ENCODE measurements at regions not wholly inside any gene's neighbourhood (a gene's known extent, or its start where the extent isn't known, plus 50 kb on each side); places are given as distances from the start of the nearest gene placed in this dataset.

- POLR2A ChIA-PET, result no interaction called here
- H3K9me3 Mint-ChIP-seq (ENCODE audit: insufficient read depth), result no peaks in the 10 kb centered on the region
- Histone ChIP-seq H3K4me1 (ENCODE audit: control insufficient read depth in 2 of 2, insufficient read depth in 2 of 2, low read length in 2 of 2) (no peaks in the 10 kb centered on the region), H3K36me3 (replicated peaks in 1 of 2; ENCODE audit: control extremely low read depth in 1 of 2, control insufficient read depth in 1 of 2, extremely low read depth in 1 of 2, insufficient read depth in 2 of 2, low read length in 1 of 2) (no peaks in the 10 kb centered on the region), H3K79me2 (ENCODE audit: control insufficient read depth, insufficient read depth, low read length) (no peaks in the 10 kb centered on the region), H4K20me1 (ENCODE audit: control insufficient read depth, insufficient read depth, low read length, poor library complexity, severe bottlenecking) (no peaks in the 10 kb centered on the region), H3K9ac (ENCODE audit: low read length) (no peak overlapping the region), H3K4me2 (replicated peaks; ENCODE audit: low read depth, low read length, poor library complexity, severe bottlenecking) (no peak overlapping the region), H3K9me3 (ENCODE audit: control extremely low read depth in 1 of 3, control insufficient read depth in 2 of 3, insufficient read depth in 1 of 3, low read length in 2 of 3) (peaks cover 0 to 13% (median 0%) of the 10 kb centered on the region in 3 donors), H2AFZ (ENCODE audit: insufficient read depth, low read depth, low read length, poor library complexity, severe bottlenecking) (no peak overlapping the region), H3K4me3 (ENCODE audit: control extremely low read depth in 1 of 5, extremely low read depth in 1 of 5, insufficient read depth in 1 of 5, low read depth in 2 of 5, low read length in 4 of 5) (no peak overlapping the region), H3K27ac (ENCODE audit: low read length in 2 of 2) (no peak overlapping the region), H3K27me3 (replicated peaks in 1 of 4; ENCODE audit: control extremely low read depth in 1 of 4, control insufficient read depth in 3 of 4, insufficient read depth in 4 of 4, low read length in 3 of 4) (no peaks in the 10 kb centered on the region)
- H3K4me1 Mint-ChIP-seq, result no peaks in the 10 kb centered on the region
- no peak for DNase-seq
- CTCF ChIA-PET, result no interaction called here
- no peak for ATAC-seq (ENCODE audit: low read depth)
- no peak overlapping the region for H3K27ac Mint-ChIP-seq
- intact Hi-C loops (cut with micrococcal nuclease), result no loop called here
- no peak overlapping the region for H3K4me3 Mint-ChIP-seq
- TF ChIP-seq, protein P1, sequence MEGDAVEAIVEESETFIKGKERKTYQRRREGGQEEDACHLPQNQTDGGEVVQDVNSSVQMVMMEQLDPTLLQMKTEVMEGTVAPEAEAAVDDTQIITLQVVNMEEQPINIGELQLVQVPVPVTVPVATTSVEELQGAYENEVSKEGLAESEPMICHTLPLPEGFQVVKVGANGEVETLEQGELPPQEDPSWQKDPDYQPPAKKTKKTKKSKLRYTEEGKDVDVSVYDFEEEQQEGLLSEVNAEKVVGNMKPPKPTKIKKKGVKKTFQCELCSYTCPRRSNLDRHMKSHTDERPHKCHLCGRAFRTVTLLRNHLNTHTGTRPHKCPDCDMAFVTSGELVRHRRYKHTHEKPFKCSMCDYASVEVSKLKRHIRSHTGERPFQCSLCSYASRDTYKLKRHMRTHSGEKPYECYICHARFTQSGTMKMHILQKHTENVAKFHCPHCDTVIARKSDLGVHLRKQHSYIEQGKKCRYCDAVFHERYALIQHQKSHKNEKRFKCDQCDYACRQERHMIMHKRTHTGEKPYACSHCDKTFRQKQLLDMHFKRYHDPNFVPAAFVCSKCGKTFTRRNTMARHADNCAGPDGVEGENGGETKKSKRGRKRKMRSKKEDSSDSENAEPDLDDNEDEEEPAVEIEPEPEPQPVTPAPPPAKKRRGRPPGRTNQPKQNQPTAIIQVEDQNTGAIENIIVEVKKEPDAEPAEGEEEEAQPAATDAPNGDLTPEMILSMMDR (IDR thresholded peaks at IDR 0.05), result no peak
- no peak for TF ChIP-seq EZH2 (IDR thresholded peaks at IDR 0.05; ENCODE audit: borderline replicate concordance, insufficient read depth, low read depth, low read length, poor library complexity, severe bottlenecking)
- no peaks in the 10 kb centered on the region for H3K27me3 Mint-ChIP-seq
- 82% methylated on average over 2 of the region's 3 CpGs for WGBS (ENCODE audit: insufficient coverage)
Observed at GRCh38 chr5:121264605-121265004, 587.1 kb upstream of the FTMT start.

DNA sequence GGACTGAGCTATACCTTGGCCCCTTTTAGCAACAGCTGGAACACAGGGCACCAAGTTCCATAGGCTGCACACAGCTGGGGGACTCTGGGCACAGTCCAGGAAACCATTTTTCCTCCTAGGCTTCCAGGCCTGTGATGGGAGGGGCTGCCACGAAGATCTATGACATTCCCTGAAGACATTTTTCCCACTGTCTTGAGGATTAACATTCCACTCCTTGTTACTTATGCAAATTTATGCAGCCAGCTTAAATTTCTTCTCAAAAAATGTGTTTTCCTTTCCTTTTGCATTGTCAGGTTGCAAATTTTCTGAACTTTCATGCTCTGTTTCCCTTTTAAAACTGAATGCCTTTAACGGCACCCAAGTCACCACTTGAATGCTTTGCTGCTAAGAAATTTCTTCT is 580.1 kb upstream of the FTMT start:
- Histone ChIP-seq H3K79me2 (ENCODE audit: control insufficient read depth, insufficient read depth, low read length) (no peaks in the 10 kb centered on the region), H2AFZ (ENCODE audit: insufficient read depth, low read depth, low read length, poor library complexity, severe bottlenecking) (no peak overlapping the region), H3K9me3 (ENCODE audit: control extremely low read depth in 1 of 3, control insufficient read depth in 2 of 3, insufficient read depth in 1 of 3, low read length in 2 of 3) (peaks cover 0 to 5% (median 0%) of the 10 kb centered on the region in 3 donors), H3K4me3 (ENCODE audit: control extremely low read depth in 1 of 5, extremely low read depth in 1 of 5, insufficient read depth in 1 of 5, low read depth in 2 of 5, low read length in 4 of 5) (no peak overlapping the region), H3K4me2 (replicated peaks; ENCODE audit: low read depth, low read length, poor library complexity, severe bottlenecking) (no peak overlapping the region), H3K9ac (ENCODE audit: low read length) (no peak overlapping the region), H4K20me1 (ENCODE audit: control insufficient read depth, insufficient read depth, low read length, poor library complexity, severe bottlenecking) (no peaks in the 10 kb centered on the region), H3K27me3 (replicated peaks in 1 of 4; ENCODE audit: control extremely low read depth in 1 of 4, control insufficient read depth in 3 of 4, insufficient read depth in 4 of 4, low read length in 3 of 4) (no peaks in the 10 kb centered on the region), H3K36me3 (replicated peaks in 1 of 2; ENCODE audit: control extremely low read depth in 1 of 2, control insufficient read depth in 1 of 2, extremely low read depth in 1 of 2, insufficient read depth in 2 of 2, low read length in 1 of 2) (no peaks in the 10 kb centered on the region), H3K4me1 (ENCODE audit: control insufficient read depth in 2 of 2, insufficient read depth in 2 of 2, low read length in 2 of 2) (no peaks in the 10 kb centered on the region), H3K27ac (ENCODE audit: low read length in 2 of 2) (no peak overlapping the region)
- 90% methylated on average over 2 of the region's 2 CpGs for WGBS (ENCODE audit: insufficient coverage)
- POLR2A ChIA-PET, result no interaction called here
- intact Hi-C loops (cut with micrococcal nuclease), result no loop called here
- CTCF ChIA-PET, result no interaction called here
- Mint-ChIP-seq H3K4me3 (no peak overlapping the region), H3K4me1 (no peaks in the 10 kb centered on the region), H3K9me3 (ENCODE audit: insufficient read depth) (peaks cover 7% of the 10 kb centered on the region), H3K27me3 (no peaks in the 10 kb centered on the region), H3K27ac (no peak overlapping the region)
- TF ChIP-seq EZH2 (IDR thresholded peaks at IDR 0.05; ENCODE audit: borderline replicate concordance, insufficient read depth, low read depth, low read length, poor library complexity, severe bottlenecking), result no peak
- TF ChIP-seq, protein P1 (IDR thresholded peaks at IDR 0.05), result no peak
- ATAC-seq (ENCODE audit: low read depth) (no peak), DNase-seq (no peak)

Data from B cell (primary cell).